ENCODE measurements at regions not wholly inside any gene's neighbourhood (a gene's known extent, or its start where the extent isn't known, plus 50 kb on each side); places are given as distances from the start of the nearest gene placed in this dataset.

GRCh38 chr10:129120441-129120840, 346.6 kb upstream of the MGMT start:
- intact Hi-C loops (cut with micrococcal nuclease): no loop called here

- intact Hi-C loops (cut with micrococcal nuclease): no loop called here
Measured at GRCh38 chr10:129122846-129123245, 344.2 kb upstream of the MGMT start.

GRCh38 chr10:129123428-129123827, 343.6 kb upstream of the MGMT start:
- intact Hi-C loops (cut with micrococcal nuclease): no loop called here

- intact Hi-C loops (cut with micrococcal nuclease): no loop called here
Measured at GRCh38 chr10:129126982-129127381, 340.1 kb upstream of the MGMT start.

DNA sequence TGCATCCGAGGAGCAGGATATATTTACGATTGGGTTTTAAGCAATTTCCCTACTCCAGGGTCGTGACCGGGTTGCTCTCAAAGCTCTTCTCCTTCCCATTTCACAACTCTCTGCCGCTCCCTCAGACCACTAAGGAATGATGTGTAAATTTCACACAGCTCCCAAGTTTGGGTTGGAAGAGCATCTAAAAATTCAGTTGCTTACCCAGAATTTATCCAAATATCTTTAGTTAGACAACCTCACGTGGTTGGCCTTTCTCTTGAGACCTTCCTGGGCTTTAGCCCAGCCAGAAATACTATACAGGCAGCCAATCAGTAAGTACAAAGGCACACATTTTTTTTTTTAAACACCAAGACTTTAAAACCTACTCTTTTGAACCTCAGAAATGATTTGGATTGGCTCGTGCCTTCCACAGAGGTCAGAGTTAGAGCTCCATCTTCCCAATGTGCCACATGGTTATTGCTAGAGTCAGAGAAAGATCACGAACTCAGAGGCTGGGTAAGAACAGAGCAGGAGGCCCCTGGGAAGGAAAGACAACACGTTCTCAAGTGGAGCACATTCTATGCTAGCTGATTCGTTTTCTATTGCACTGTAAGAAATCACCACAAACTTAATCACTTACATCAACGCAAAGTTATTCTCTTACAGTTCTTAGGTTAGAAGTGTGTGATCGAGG, 335.4 kb upstream of the MGMT start:
- intact Hi-C loops (cut with micrococcal nuclease): no loop called here

DNA sequence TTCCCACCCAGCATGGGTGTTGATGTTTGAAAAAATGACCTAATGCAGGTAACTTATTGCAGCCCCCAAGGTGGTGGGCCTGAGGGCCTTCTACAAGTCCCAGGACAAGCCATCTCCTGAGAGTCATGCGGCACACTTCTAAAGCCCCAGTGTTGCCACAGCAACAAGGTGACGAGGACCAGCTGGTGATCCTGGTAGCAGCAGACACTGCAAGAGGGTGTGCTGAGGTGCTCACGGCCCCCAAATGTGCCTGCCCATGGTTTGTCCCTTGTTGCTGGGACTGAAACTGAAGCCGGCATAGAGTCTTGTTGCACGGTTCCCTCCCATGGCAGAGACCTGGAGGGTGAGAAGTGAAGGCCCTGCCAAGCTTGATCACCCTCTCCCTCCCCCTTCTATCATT, 333.2 kb upstream of the MGMT start:
- intact Hi-C loops (cut with micrococcal nuclease): no loop called here

DNA sequence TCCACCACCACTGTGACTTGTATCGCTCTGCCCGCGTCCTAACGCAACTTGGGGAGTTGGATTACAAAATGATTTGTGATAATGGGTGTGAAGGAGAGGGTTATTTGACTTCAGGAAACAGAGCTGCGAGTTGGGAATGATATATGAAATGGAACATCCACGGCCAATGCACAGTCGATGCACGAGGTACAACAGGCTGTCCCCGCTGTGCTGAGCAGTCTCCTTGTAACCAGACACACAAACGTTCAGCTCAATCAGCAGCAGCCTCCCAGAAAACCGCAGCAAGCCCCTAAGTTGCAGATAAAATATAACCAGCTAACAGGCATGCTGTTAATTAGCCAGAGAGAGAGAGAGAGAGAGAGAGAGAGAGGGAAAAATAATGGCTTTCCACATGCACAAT, 332.7 kb upstream of the MGMT start:
- intact Hi-C loops (cut with micrococcal nuclease): no loop called here

DNA sequence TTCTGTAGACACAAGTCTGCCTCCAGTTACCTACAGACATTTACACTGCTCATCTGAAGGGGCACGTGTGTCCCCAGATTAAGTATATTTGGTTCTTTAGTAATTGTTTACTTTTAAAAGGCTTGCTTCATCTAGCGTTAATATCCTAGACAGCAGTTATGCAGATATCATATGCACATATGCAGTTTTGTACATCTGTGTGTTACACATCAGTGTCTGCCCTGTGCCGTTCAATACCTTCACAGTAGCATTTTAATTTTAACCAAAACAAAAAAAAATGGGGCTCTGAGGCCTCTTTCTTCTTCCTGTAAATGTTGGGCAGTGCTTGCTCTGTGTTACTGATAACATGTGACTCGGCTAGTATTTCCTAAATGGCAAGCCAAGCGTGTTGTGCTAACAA, 331.4 kb upstream of the MGMT start:
- intact Hi-C loops (cut with micrococcal nuclease): no loop called here

- intact Hi-C loops (cut with micrococcal nuclease): no loop called here
Measured at GRCh38 chr10:129136074-129136473, 331.0 kb upstream of the MGMT start.

- intact Hi-C loops (cut with micrococcal nuclease): no loop called here
Measured at GRCh38 chr10:129136951-129137350, 330.1 kb upstream of the MGMT start.

DNA sequence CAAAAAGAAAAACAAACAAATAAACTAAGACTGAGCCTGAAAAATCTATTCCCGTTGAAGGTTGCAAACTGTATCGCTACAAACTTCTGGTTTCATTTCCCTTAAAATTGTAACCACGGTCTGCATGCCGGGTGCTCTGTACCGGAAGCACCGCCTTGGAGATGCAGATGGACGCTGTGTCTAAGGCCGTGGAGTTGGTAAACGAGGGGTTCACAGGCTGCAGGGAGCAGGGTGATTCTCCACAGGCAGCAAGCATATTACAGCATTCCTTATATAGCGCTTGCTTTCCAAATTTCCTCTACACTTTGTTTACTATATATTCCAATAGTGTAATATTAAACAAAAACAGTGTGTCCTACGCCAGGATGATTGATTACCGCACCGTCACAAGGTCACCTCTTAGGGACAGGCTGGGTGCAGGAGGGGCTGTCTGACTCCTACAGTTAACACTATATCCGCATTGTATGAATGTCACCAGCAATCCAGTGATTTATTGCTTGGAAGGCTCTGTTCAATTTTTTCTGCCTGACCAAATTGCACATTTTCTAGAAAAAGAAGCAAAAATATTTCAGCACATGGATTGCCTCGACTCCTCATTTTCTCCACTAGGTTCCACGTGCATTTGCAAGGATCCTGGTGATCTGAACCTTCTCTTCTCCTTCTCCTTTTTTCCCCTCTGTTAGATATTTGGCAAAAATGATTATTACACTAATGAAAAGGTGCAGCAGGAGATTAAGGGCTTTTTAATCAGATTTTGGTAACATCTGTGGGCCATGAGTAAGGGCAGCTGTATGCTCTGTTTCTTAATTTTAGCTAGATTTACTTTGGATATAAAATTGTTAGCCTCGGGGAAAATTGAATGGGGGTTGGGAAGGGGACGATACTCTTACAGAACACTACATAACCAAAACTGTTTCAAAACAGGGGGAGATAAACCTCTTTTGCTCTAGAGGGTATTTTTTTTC, 325.8 kb upstream of the MGMT start:
- intact Hi-C loops (cut with micrococcal nuclease): no loop called here

DNA sequence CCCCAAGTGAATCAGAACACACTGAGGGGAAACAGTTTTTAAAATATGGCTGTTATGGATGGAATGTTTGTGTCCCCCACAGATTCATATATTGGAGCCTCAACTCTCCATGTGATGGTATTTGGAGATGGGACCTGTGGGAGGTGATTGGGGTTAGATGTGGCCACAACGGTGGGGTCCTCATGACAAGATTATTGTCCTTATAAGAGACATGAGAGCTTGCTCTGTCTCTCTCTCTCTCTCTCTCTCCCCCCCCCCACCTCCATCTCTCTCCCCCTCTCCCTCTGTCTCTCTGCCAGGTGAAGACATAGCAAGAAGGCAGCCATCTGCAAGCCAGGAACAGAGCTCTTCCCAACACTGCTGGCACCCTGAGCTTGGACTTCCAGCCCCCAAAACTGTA, 315.8 kb upstream of the MGMT start:
- intact Hi-C loops (cut with micrococcal nuclease): no loop called here

- intact Hi-C loops (cut with micrococcal nuclease): no loop called here
Measured at GRCh38 chr10:129156406-129156805, 310.6 kb upstream of the MGMT start.

DNA sequence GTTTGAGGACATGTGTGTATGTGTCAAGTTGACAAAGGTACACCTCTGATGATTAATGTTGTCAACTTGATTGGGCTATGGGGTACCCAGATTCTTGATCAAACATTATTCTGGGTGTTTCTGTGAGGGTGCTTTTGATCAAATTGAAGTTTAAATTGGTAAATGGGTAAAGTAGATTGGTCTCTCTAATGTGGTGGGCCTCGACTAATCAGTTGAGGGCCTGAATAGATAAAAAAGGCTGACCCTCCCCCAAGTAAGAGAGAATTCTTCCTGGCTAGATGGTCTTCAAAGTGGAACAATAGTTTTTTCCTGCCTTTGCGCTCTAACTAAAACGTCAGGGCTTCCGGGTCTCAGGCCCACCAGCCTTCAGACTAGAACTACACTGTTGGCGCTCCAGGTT, 309.9 kb upstream of the MGMT start:
- intact Hi-C loops (cut with micrococcal nuclease): no loop called here

GRCh38 chr10:129161150-129161549, 305.9 kb upstream of the MGMT start:
- intact Hi-C loops (cut with micrococcal nuclease): no loop called here

DNA sequence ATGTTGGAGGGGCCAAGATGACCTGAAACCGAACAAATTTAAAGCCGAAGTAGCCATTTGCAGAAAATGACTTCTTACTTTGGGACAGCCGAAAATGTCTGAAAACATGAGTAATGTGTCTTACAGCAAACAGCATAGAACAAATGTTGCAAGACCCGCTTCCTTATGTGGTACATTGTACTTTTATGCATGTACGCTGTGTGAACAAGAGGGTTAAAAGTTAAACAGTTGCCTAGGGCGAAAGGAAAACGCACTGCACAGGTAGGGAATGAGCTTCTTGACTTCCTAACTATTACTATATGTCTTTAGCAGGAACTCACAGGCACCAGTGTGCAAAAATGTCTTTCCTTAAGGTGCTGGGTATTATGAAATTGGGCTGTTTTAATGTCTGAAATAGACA, 303.5 kb upstream of the MGMT start:
- intact Hi-C loops (cut with micrococcal nuclease): no loop called here

GRCh38 chr10:129165076-129165720, 301.8 kb upstream of the MGMT start:
- intact Hi-C loops (cut with micrococcal nuclease): no loop called here

- intact Hi-C loops (cut with micrococcal nuclease): no loop called here
Measured at GRCh38 chr10:129165770-129166169, 301.3 kb upstream of the MGMT start.

DNA sequence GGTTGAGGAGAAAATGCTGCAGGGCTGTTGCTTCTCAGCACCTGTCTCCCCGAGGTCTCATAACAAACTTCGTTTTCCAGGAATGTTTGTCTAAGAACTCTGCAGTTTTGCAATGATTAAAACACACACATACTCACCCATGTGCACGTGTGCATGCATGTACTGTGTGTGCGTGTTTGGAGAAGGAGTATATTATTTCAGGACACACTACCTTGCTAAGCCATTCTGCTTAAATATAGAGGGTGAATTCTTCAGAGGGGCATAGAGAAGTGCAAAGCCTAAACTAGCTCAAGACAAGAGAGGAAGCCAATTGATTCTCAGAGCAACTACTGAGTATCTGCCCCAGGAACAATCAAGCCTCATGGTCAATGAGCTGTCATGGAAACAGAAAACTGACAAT, 298.4 kb upstream of the MGMT start:
- intact Hi-C loops (cut with micrococcal nuclease): no loop called here

DNA sequence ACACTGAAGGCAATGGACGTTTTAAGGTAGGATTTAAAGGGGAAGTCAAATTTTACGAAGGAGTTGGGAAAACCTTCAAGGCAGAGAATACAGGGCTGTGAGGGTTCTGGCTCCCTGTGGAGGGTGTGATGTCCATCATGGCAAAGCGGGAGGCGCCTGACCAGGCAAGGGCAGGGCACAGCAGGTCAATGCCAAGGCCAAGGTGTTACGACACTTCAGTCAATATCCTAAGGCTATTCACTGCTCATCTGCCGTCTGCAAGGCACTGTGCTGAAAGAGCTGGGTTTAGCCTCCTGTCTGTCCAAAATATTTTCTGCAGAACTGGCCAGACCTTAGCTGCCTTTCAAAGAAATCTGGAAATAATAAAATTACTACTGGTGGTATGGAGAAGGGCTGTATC, 297.9 kb upstream of the MGMT start:
- intact Hi-C loops (cut with micrococcal nuclease): no loop called here

GRCh38 chr10:129170812-129171211, 296.2 kb upstream of the MGMT start:
- intact Hi-C loops (cut with micrococcal nuclease): no loop called here

- intact Hi-C loops (cut with micrococcal nuclease): no loop called here
Measured at GRCh38 chr10:129171812-129172211, 295.2 kb upstream of the MGMT start.
